Spinal cord (tissue), 9 donors: ENCODE measurements at regions not wholly inside any gene's neighbourhood (a gene's known extent, or its start where the extent isn't known, plus 50 kb on each side); places are given as distances from the start of the nearest gene placed in this dataset.

Experiments
- DNase-seq, 6 donors: peaks; one replicate each; pipeline versions ENCODE4 v3.0.0 to v3.0.0-alpha.2; 2013 to 2015; ENCODE audit warnings: low spot score in 6 of 6, low read depth in 4 of 6
- H3K27ac ChIP-seq: one replicate; pipeline ENCODE4 v1.5.1; 2013; ENCODE audit warnings: low read depth, low read length, control low read depth
- H3K27me3 ChIP-seq: one replicate; pipeline ENCODE4 v1.6.1; 2013; ENCODE audit warnings: low read length; ENCODE audit not compliant: control insufficient read depth, insufficient read depth
- H3K36me3 ChIP-seq: one replicate; pipeline ENCODE4 v1.6.1; 2013; ENCODE audit warnings: low read length; ENCODE audit not compliant: control insufficient read depth, insufficient read depth
- H3K4me1 ChIP-seq: one replicate; pipeline ENCODE4 v1.6.1; 2013; ENCODE audit warnings: low read length; ENCODE audit not compliant: control insufficient read depth, insufficient read depth
- H3K4me3 ChIP-seq: one replicate; pipeline ENCODE4 v1.5.1; 2013; ENCODE audit warnings: low read depth, low read length, control low read depth
- H3K9me3 ChIP-seq: one replicate; pipeline ENCODE4 v1.6.1; 2013; ENCODE audit warnings: low read length; ENCODE audit not compliant: control insufficient read depth, insufficient read depth
- WGBS: methylation state at CpG from one replicate; pipeline ENCODE4 v1.1.5; 2013; ENCODE audit warnings: missing lambda C conversion rate; ENCODE audit not compliant: insufficient coverage; 5-methylcytosine and 5-hydroxymethylcytosine counted together
- donor health status: healthy.

- H3K27ac ChIP-seq, result no peak overlapping the region
- H3K36me3 ChIP-seq, result no peaks in the 10 kb centered on the region
- no peaks in the 10 kb centered on the region for H3K27me3 ChIP-seq
- DNase-seq, result no peak
- WGBS, result 86% methylated on average over 4 of the region's 16 CpGs
- H3K4me1 ChIP-seq, result peaks cover 82% of the 10 kb centered on the region
- H3K4me3 ChIP-seq, result no peak overlapping the region
- H3K9me3 ChIP-seq, result no peaks in the 10 kb centered on the region
Measured at GRCh38 chr12:124683152-124684124, 116.0 kb upstream of the NCOR2 start.

- H3K36me3 ChIP-seq, result no peaks in the 10 kb centered on the region
- no peaks in the 10 kb centered on the region for H3K9me3 ChIP-seq
- WGBS, result 89% methylated on average over 17 of the region's 17 CpGs
- DNase-seq, result no peak
- no peak overlapping the region for H3K4me3 ChIP-seq
- H3K27ac ChIP-seq, result peak overlapping the region; percentile 43
- no peaks in the 10 kb centered on the region for H3K27me3 ChIP-seq
- H3K4me1 ChIP-seq, result peaks cover 80% of the 10 kb centered on the region
Measured at GRCh38 chr12:124682425-124683151, 115.2 kb upstream of the NCOR2 start.

- H3K27ac ChIP-seq, result peak overlapping the region; percentile 43
- no peaks in the 10 kb centered on the region for H3K36me3 ChIP-seq
- H3K4me1 ChIP-seq, result peaks cover 85% of the 10 kb centered on the region
- H3K9me3 ChIP-seq, result no peaks in the 10 kb centered on the region
- no peak overlapping the region for H3K4me3 ChIP-seq
- H3K27me3 ChIP-seq, result no peaks in the 10 kb centered on the region
- 85% methylated on average over 12 of the region's 16 CpGs for WGBS
- no peak for DNase-seq
Measured at GRCh38 chr12:124681779-124682391, 114.5 kb upstream of the NCOR2 start.

- no peak for DNase-seq
- WGBS, result 66% methylated on average over 10 of the region's 21 CpGs
- H3K4me3 ChIP-seq, result no peak overlapping the region
- H3K4me1 ChIP-seq, result peaks cover 89% of the 10 kb centered on the region
- no peaks in the 10 kb centered on the region for H3K36me3 ChIP-seq
- H3K27ac ChIP-seq, result no peak overlapping the region
- H3K9me3 ChIP-seq, result no peaks in the 10 kb centered on the region
- H3K27me3 ChIP-seq, result no peaks in the 10 kb centered on the region
Measured at GRCh38 chr12:124680863-124681778, 113.7 kb upstream of the NCOR2 start.

- DNase-seq, result peak in 1 of 6 donors; percentile 60
- Histone ChIP-seq H3K27ac (peak overlapping the region; percentile 1), H3K36me3 (no peaks in the 10 kb centered on the region), H3K27me3 (no peaks in the 10 kb centered on the region), H3K4me3 (no peak overlapping the region), H3K9me3 (no peaks in the 10 kb centered on the region), H3K4me1 (peaks cover 86% of the 10 kb centered on the region)
- 63% methylated on average over 6 of the region's 17 CpGs for WGBS
Measured at GRCh38 chr12:124679533-124680371, 112.3 kb upstream of the NCOR2 start.

- Histone ChIP-seq H3K36me3 (no peaks in the 10 kb centered on the region), H3K9me3 (no peaks in the 10 kb centered on the region), H3K27ac (no peak overlapping the region), H3K27me3 (no peaks in the 10 kb centered on the region), H3K4me1 (peaks cover 86% of the 10 kb centered on the region), H3K4me3 (no peak overlapping the region)
- DNase-seq, result no peak
- 80% methylated on average over 4 of the region's 4 CpGs for WGBS
Measured at GRCh38 chr12:124679047-124679446, 111.6 kb upstream of the NCOR2 start.

GRCh38 chr12:124678421-124678893, 111.0 kb upstream of the NCOR2 start:
- Histone ChIP-seq H3K4me3 (no peak overlapping the region), H3K4me1 (peaks cover 85% of the 10 kb centered on the region), H3K27me3 (no peaks in the 10 kb centered on the region), H3K36me3 (no peaks in the 10 kb centered on the region), H3K9me3 (no peaks in the 10 kb centered on the region), H3K27ac (no peak overlapping the region)
- WGBS, result 36% methylated on average over 15 of the region's 15 CpGs
- peak in 1 of 6 donors; percentile 51 for DNase-seq

GRCh38 chr12:124677552-124678356, 110.3 kb upstream of the NCOR2 start:
- 89% methylated on average over 13 of the region's 21 CpGs for WGBS
- H3K36me3 ChIP-seq, result no peaks in the 10 kb centered on the region
- H3K27ac ChIP-seq, result no peak overlapping the region
- no peaks in the 10 kb centered on the region for H3K9me3 ChIP-seq
- no peak for DNase-seq
- H3K27me3 ChIP-seq, result no peaks in the 10 kb centered on the region
- H3K4me1 ChIP-seq, result peaks cover 81% of the 10 kb centered on the region
- no peak overlapping the region for H3K4me3 ChIP-seq
